Mammary epithelial cell (primary cell): ENCODE measurements at regions not wholly inside any gene's neighbourhood (a gene's known extent, or its start where the extent isn't known, plus 50 kb on each side); places are given as distances from the start of the nearest gene placed in this dataset.

ENCODE experiments used
- CTCF ChIP-seq, 2 donors: IDR thresholded peaks in 1 of 2; conservative IDR thresholded peaks in 1 of 2; 2 replicates each; pipeline ENCODE4 v1.5.1; 2011 to 2012; ENCODE audit warnings: inconsistent platforms in 2 of 2, low read length in 2 of 2, mild to moderate bottlenecking in 2 of 2, control low read depth in 1 of 2, low read depth in 1 of 2; ENCODE audit not compliant: insufficient read depth in 1 of 2; ENCODE audit errors: extremely low read depth in 1 of 2
- EZH2 ChIP-seq: IDR thresholded peaks from 2 replicates; pipeline ENCODE4 v1.6.1; 2012; ENCODE audit warnings: low read length, inconsistent platforms, borderline replicate concordance

- no peak for TF ChIP-seq EZH2
- TF ChIP-seq CTCF (conservative IDR thresholded peaks at IDR 0.05 in 1 of 2, IDR thresholded peaks at IDR 0.05 in 1 of 2; ENCODE audit: extremely low read depth in 1 of 2, insufficient read depth in 1 of 2, low read depth in 1 of 2, low read length in 2 of 2): no peak
Observed at GRCh38 chr1:187042538-187042937, 213.8 kb downstream of the PLA2G4A start.
